Mucosa of descending colon (tissue), 3 donors: ENCODE measurements at regions not wholly inside any gene's neighbourhood (a gene's known extent, or its start where the extent isn't known, plus 50 kb on each side); places are given as distances from the start of the nearest gene placed in this dataset.
A peak's percentile ranks its signal among the peaks of the same experiment; 100 is the strongest.

Experiments
- ATAC-seq: fragments of 200-7000 bp; cut with Tn5 transposase; one replicate; pipeline ENCODE4 v1.9.1; 2020; ENCODE audit warnings: mild to moderate bottlenecking, moderate library complexity
- DNase-seq, 3 donors: peaks; one replicate each; pipeline ENCODE4 v3.0.0-alpha.2; 2020
- H3K36me3 ChIP-seq: fragments of 200-600 bp; one replicate; pipeline ENCODE4 v1.8.0; 2021; ENCODE audit warnings: low read depth, mild to moderate bottlenecking
- H3K4me1 ChIP-seq: fragments of 200-600 bp; one replicate; pipeline ENCODE4 v1.8.0; 2021; ENCODE audit warnings: low read depth, mild to moderate bottlenecking
- H3K4me3 ChIP-seq: fragments of 200-600 bp; one replicate; pipeline ENCODE4 v1.8.0; 2021; ENCODE audit warnings: mild to moderate bottlenecking
- H3K9me3 ChIP-seq: fragments of 200-600 bp; one replicate; pipeline ENCODE4 v1.8.0; 2021; ENCODE audit warnings: mild to moderate bottlenecking
- intact Hi-C, 2 donors: fragments of 100-400 bp; cut with DNase I in 1 of 2; cut with micrococcal nuclease in 1 of 2; formaldehyde crosslinking; loops; one replicate each; pipeline versions ENCODE4 v1.11.0 to v1.11.1; 2022; cut with DNase I, micrococcal nuclease
- TF ChIP-seq, protein P1 (sequence below): fragments of 200-600 bp; IDR thresholded peaks from one replicate; pipeline ENCODE4 v1.8.0; 2022; ENCODE audit warnings: antibody characterized with exemption, mild to moderate bottlenecking
- donor health status: DM: no; HTN: no; CAD: no; lungs with moderate emphysema.
- donor health status: DM: no; HTN: no; CAD: no.
- donor health status: DM: no; HTN: yes; CAD: no.

DNA sequence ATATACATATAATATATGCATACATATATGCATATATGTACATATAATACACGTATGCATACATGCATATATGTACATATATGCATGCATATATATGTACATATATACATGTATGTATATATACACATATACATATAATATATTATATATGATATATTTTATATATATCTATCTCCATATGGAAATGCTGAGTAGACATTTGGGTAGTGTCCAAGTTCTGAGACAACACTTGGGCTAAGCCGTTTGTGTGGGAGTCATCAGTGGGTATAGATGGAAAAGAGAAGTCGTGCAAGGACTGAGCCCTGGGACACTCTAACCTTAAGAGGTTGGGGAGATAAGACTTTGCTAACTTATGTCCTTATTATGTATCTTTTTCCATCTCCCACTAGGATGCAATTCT, 165.2 kb upstream of the PODXL start:
- Histone ChIP-seq H3K9me3 (no peaks in the 10 kb centered on the region), H3K36me3 (no peaks in the 10 kb centered on the region), H3K4me1 (no peaks in the 10 kb centered on the region), H3K4me3 (no peak overlapping the region)
- intact Hi-C loops: no loop called here
- ATAC-seq (no peak), DNase-seq (no peak)
- TF ChIP-seq, protein P1, sequence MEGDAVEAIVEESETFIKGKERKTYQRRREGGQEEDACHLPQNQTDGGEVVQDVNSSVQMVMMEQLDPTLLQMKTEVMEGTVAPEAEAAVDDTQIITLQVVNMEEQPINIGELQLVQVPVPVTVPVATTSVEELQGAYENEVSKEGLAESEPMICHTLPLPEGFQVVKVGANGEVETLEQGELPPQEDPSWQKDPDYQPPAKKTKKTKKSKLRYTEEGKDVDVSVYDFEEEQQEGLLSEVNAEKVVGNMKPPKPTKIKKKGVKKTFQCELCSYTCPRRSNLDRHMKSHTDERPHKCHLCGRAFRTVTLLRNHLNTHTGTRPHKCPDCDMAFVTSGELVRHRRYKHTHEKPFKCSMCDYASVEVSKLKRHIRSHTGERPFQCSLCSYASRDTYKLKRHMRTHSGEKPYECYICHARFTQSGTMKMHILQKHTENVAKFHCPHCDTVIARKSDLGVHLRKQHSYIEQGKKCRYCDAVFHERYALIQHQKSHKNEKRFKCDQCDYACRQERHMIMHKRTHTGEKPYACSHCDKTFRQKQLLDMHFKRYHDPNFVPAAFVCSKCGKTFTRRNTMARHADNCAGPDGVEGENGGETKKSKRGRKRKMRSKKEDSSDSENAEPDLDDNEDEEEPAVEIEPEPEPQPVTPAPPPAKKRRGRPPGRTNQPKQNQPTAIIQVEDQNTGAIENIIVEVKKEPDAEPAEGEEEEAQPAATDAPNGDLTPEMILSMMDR: no peak

DNA sequence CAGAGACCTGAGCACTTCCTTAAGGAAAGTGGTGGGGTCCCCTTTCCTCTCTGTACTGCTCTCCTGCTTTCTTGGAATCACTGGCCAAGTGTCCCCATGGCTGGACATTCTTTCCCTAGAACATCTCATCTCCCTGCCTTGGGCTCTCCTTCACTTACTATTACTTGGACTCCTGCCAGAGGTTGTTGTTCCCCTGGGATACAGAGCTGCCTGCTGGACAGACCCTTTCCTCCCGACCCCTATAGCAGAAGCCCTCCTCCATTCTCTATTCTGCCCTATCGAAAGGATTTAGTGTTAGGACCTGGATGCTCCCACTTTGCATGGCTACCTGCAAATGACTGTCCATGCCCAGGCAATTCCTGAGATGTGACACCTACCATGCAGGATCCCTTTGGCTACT, 164.3 kb upstream of the PODXL start:
- no peaks in the 10 kb centered on the region for H3K9me3 ChIP-seq
- TF ChIP-seq, protein P1: no peak

DNA sequence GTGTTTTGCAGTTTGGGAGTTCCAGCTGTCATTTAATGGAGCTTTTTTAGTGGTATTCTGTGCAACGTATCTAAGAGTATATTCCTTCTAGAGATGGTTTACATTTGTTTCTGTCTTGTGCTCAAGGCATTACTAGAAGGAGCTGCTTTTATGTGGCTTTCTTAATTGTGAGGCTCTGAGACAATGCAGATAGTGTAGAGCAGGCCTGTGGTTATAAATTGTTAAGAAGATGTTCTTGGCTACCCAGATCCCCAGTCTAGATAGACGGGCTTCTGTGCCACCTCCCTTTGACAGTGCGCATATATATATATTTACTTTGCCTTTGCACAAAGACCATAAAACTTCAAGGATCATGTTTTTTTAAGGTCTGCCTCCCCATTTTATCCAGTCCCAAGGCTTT, 160.8 kb upstream of the PODXL start:
- TF ChIP-seq, protein P1: no peak
- no peaks in the 10 kb centered on the region for H3K4me1 ChIP-seq
- intact Hi-C loops: no loop called here
- no peak for ATAC-seq
- no peaks in the 10 kb centered on the region for H3K36me3 ChIP-seq
- DNase-seq: no peak
- no peaks in the 10 kb centered on the region for H3K9me3 ChIP-seq
- H3K4me3 ChIP-seq: no peak overlapping the region

More for the DNA sequence above, 164.3 kb upstream of the PODXL start:
- DNase-seq: no peak
- Histone ChIP-seq H3K4me1 (no peaks in the 10 kb centered on the region), H3K36me3 (no peaks in the 10 kb centered on the region), H3K4me3 (no peak overlapping the region)
- intact Hi-C loops: no loop called here
- ATAC-seq: no peak

DNA sequence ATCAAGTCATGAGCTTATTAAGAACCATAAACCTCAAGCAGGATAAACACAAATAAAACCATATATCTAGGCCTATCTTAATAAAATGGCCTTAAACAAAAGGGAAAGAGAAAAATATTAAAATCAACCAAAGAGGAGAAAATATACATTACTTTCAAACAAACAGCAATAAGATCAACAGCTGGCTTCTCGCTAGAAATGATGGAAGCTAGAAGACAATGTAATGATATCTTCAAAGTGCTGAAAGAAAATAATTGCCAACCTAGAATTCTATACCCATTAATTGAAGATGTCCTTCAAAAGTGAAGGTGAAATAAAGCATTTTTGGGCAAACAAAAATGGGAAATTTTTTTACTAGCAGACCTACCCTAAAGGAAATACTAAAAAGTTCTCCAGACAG, 142.9 kb upstream of the PODXL start:
- Histone ChIP-seq H3K9me3 (no peaks in the 10 kb centered on the region), H3K36me3 (no peaks in the 10 kb centered on the region), H3K4me1 (no peaks in the 10 kb centered on the region), H3K4me3 (no peak overlapping the region)
- intact Hi-C loops: no loop called here
- ATAC-seq (no peak), DNase-seq (no peak)
- TF ChIP-seq, protein P1: no peak

DNA sequence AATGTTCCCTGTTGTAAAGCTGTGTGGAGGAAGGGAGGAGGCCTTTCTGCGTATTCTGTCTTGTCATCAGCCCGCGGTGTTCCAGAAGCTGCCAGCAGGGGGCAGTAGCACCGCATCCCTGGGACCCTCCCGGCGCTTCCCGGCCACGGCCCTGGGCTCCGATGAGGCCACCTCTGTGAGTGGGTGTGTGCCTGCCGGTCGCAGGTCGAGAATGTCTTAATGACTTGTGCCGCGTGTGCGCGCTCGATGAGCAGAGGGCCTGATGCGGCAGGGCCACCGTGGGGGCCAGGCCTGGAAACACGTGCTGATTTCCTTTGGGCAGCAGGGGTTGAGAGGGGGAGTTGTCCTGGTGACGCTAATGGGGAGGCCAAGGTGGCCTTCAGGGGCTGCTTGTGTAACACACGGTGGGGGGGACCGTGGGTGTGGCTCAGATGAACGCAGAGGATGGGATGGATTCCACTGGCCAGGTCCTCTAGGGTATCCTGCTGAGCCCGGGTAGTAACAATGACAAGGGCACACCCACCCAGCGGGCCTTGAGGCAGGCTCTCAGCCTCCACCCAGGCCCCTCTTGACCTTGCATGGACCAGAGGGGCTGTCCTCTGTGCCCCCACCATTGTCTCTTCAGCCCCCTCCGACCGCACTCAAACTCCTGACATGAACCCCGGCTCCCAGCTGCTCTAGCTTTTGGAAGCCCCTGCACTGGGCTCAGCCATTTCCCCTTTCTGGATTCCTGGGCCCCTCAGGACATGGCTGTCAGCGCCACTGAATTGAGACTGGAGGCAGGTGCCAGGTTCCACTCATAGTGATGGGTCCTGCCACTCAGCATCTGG, 135.9 kb upstream of the PODXL start:
- no peaks in the 10 kb centered on the region for H3K36me3 ChIP-seq
- H3K9me3 ChIP-seq: no peaks in the 10 kb centered on the region
- H3K4me3 ChIP-seq: no peak overlapping the region
- TF ChIP-seq, protein P1: peak; percentile 62
- DNase-seq (peak; percentile 61 to 76 (median 74)), ATAC-seq (peak; percentile 90)
- H3K4me1 ChIP-seq: peaks cover 7% of the 10 kb centered on the region
- intact Hi-C loops: no loop called here
